ENCODE measurements at regions not wholly inside any gene's neighbourhood (a gene's known extent, or its start where the extent isn't known, plus 50 kb on each side); places are given as distances from the start of the nearest gene placed in this dataset.

- no peak for DNase-seq
Observed at GRCh38 chr4:14059006-14059405, 431.5 kb upstream of the BOD1L1 start.

- DNase-seq, result no peak
Observed at GRCh38 chr4:14064984-14065383, 437.5 kb upstream of the BOD1L1 start.

- no peak for DNase-seq
Observed at GRCh38 chr4:14065406-14065805, 437.9 kb upstream of the BOD1L1 start.

- DNase-seq, result no peak
Observed at GRCh38 chr4:14066979-14067378, 439.5 kb upstream of the BOD1L1 start.

GRCh38 chr4:14069886-14070285 is 442.4 kb upstream of the BOD1L1 start:
- no peak for DNase-seq

GRCh38 chr4:14070289-14070880 is 442.9 kb upstream of the BOD1L1 start:
- no peak for DNase-seq

- no peak for DNase-seq
Observed at GRCh38 chr4:14072506-14072905, 445.0 kb upstream of the BOD1L1 start.

- no peak for DNase-seq
Observed at GRCh38 chr4:14076776-14077175, 449.3 kb upstream of the BOD1L1 start.

- DNase-seq, result no peak
Observed at GRCh38 chr4:14078326-14078725, 450.8 kb upstream of the BOD1L1 start.

- no peak for DNase-seq
Observed at GRCh38 chr4:14079601-14080000, 452.1 kb upstream of the BOD1L1 start.

GRCh38 chr4:14083150-14083549 is 455.6 kb upstream of the BOD1L1 start:
- no peak for DNase-seq

- no peak for DNase-seq
Observed at GRCh38 chr4:14084598-14084997, 457.1 kb upstream of the BOD1L1 start.

- no peak for DNase-seq
Observed at GRCh38 chr4:14087459-14087858, 459.9 kb upstream of the BOD1L1 start.

GRCh38 chr4:14087921-14088320 is 460.4 kb upstream of the BOD1L1 start:
- DNase-seq, result no peak

- no peak for DNase-seq
Observed at GRCh38 chr4:14091531-14091930, 464.0 kb upstream of the BOD1L1 start.

GRCh38 chr4:14091966-14092365 is 464.4 kb upstream of the BOD1L1 start:
- no peak for DNase-seq

- DNase-seq, result no peak
Observed at GRCh38 chr4:14092741-14093140, 465.2 kb upstream of the BOD1L1 start.

- no peak for DNase-seq
Observed at GRCh38 chr4:14095831-14096230, 468.3 kb upstream of the BOD1L1 start.

GRCh38 chr4:14096396-14096965 is 469.0 kb upstream of the BOD1L1 start:
- DNase-seq, result no peak

GRCh38 chr4:14100349-14100748 is 472.8 kb upstream of the BOD1L1 start:
- no peak for DNase-seq

GRCh38 chr4:14110407-14110806 is 482.9 kb upstream of the BOD1L1 start:
- DNase-seq, result no peak

- no peak for DNase-seq
Observed at GRCh38 chr4:14111730-14112181, 484.2 kb upstream of the BOD1L1 start.

GRCh38 chr4:14115106-14115505 is 487.6 kb upstream of the BOD1L1 start:
- DNase-seq, result no peak

- DNase-seq, result no peak
Observed at GRCh38 chr4:14117575-14118238, 490.2 kb upstream of the BOD1L1 start.

- no peak for DNase-seq
Observed at GRCh38 chr4:14124816-14125215, 497.3 kb upstream of the BOD1L1 start.
